Central memory CD8-positive, alpha-beta T cell (primary cell): ENCODE measurements at regions not wholly inside any gene's neighbourhood (a gene's known extent, or its start where the extent isn't known, plus 50 kb on each side); places are given as distances from the start of the nearest gene placed in this dataset.

Experiments
- ATAC-seq: fragments of 150-1000 bp; cut with Tn5 transposase; replicated peaks from 2 replicates; pipeline ENCODE4 v1.10.0; 2022; ENCODE audit warnings: mild to moderate bottlenecking, moderate FRiP score, moderate number of reproducible peaks; ENCODE audit not compliant: poor library complexity, severe bottlenecking; ENCODE audit errors: extremely low read depth
- DNase-seq, 2 donors: peaks; one replicate each; pipeline ENCODE4 v3.0.0; 2021; ENCODE audit warnings: low spot score in 2 of 2
- H3K27ac Mint-ChIP-seq: one replicate; pipeline ENCODE4 v1.8.0; 2022; ENCODE audit warnings: low read depth, mild to moderate bottlenecking, moderate library complexity, mixed read lengths
- H3K27me3 Mint-ChIP-seq: one replicate; pipeline ENCODE4 v1.8.0; 2022; ENCODE audit warnings: mixed read lengths
- H3K36me3 Mint-ChIP-seq: one replicate; pipeline ENCODE4 v1.8.0; 2022; ENCODE audit warnings: mild to moderate bottlenecking, moderate library complexity, mixed read lengths; ENCODE audit not compliant: insufficient read depth
- H3K4me1 Mint-ChIP-seq: one replicate; pipeline ENCODE4 v1.8.0; 2022; ENCODE audit warnings: mixed read lengths
- H3K4me3 Mint-ChIP-seq: one replicate; pipeline ENCODE4 v1.8.0; 2022; ENCODE audit warnings: mild to moderate bottlenecking, moderate library complexity, mixed read lengths
- H3K9me3 Mint-ChIP-seq: one replicate; pipeline ENCODE4 v1.8.0; 2022; ENCODE audit warnings: mixed read lengths

DNA sequence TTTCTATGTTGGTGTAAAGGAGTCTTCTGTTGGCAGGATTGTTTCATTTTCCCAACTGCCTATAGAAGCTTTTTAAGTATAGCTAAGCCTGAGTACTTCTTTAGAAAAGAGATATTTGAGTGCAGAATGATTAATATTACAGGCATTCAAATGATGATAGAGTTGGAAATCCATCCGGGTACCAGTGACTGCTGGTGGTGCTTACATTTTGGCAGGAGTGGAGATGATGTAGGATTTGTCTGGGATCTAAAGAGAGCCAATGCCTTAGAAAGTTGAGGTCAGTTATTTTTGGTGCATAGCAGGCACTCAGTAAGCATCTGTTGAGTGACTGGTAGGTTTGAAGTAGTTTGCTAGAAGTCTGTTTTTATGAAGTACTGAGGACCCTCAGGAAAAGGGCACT is 433.5 kb downstream of the DMAC1 start:
- Mint-ChIP-seq H3K9me3 (no peaks in the 10 kb centered on the region), H3K36me3 (no peaks in the 10 kb centered on the region), H3K4me3 (no peak overlapping the region), H3K27ac (no peak overlapping the region), H3K27me3 (peaks cover 9% of the 10 kb centered on the region), H3K4me1 (no peaks in the 10 kb centered on the region)
- ATAC-seq (no peak), DNase-seq (no peak)

DNA sequence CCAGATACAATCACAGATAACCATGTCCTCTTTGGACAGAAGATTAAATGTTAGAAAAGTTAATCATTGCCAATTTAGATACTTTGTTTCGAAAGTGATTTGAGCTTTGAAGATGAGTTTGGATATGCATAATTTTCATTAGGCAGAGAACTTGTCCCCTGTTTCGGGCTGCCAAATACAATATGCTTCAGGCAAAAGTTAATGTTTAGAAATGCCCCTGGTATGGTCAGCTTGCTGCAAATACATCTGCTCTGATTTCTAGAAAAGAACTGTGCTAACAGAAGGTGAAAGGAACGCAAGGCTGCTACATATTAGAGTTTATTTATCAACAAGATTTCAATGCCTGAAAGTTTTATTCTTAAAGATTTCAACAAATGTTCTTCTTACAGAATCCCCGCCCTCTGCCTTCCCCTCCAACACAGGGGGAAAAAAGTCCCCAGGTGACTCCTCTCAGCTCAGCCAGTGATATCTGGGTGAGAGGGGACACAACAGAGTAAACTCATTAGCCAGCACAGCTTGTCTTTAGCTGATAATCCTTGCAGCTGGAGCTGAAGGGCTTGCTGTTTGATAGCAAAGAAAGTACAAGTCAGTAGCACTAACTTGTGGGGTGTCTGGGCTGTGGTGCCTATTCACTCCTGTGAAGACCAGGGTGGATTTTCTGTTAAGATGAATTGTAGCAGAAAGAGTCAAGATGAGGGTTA is 435.7 kb downstream of the DMAC1 start:
- H3K9me3 Mint-ChIP-seq, result no peaks in the 10 kb centered on the region
- no peaks in the 10 kb centered on the region for H3K4me1 Mint-ChIP-seq
- H3K27me3 Mint-ChIP-seq, result peaks cover 15% of the 10 kb centered on the region
- ATAC-seq, result no peak
- DNase-seq, result no peak
- no peak overlapping the region for H3K27ac Mint-ChIP-seq
- H3K4me3 Mint-ChIP-seq, result no peak overlapping the region
- H3K36me3 Mint-ChIP-seq, result no peaks in the 10 kb centered on the region

DNA sequence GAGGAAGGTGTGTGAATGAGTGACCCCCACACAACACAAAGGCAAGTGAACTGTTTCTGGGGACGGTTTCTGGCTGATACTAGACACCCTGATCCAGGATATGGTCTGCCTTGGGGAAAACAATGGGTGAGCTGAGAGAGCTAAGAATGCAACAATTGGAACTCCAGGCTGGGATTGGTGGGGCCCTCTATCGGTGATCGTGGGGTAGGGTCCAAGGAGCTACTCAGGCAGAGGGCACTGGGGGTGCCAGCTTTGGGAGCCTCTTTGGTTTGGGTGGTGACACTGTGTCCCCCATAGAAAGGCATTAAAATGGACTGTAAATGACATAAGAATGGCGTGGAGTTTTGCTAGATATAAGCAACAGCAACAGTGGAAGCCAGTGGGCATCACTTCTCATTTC is 439.1 kb downstream of the DMAC1 start:
- ATAC-seq (no peak), DNase-seq (no peak)
- H3K9me3 Mint-ChIP-seq, result no peaks in the 10 kb centered on the region
- H3K27ac Mint-ChIP-seq, result no peak overlapping the region
- H3K4me3 Mint-ChIP-seq, result no peak overlapping the region
- H3K4me1 Mint-ChIP-seq, result no peaks in the 10 kb centered on the region
- H3K27me3 Mint-ChIP-seq, result peaks cover 33% of the 10 kb centered on the region
- H3K36me3 Mint-ChIP-seq, result no peaks in the 10 kb centered on the region

DNA sequence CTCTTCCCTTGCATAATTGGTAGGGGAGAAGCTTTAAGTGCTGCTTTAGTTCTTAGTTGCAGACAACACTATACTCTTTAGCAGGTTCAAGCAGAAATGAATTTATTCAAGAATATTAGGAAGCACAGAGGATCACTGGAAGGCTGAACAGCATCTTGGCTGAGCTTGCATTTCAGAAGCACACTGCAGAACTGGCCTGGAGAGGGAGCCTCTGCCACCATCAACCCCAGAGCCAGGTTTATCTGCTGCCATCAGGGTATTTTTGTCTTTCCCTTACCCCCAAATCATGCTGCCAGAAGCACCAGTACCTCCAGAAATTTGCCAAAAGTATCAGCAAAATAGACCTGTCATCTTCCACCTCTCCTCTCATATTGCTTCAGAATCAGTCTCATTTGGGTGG is 440.7 kb downstream of the DMAC1 start:
- no peak for DNase-seq
- ATAC-seq, result no peak
- Mint-ChIP-seq H3K4me1 (no peaks in the 10 kb centered on the region), H3K36me3 (no peaks in the 10 kb centered on the region), H3K27me3 (peaks cover 43% of the 10 kb centered on the region), H3K9me3 (no peaks in the 10 kb centered on the region), H3K27ac (no peak overlapping the region), H3K4me3 (no peak overlapping the region)

- no peaks in the 10 kb centered on the region for H3K4me1 Mint-ChIP-seq
- ATAC-seq, result no peak
- peaks cover 6% of the 10 kb centered on the region for H3K9me3 Mint-ChIP-seq
- H3K27me3 Mint-ChIP-seq, result peaks cover 48% of the 10 kb centered on the region
- H3K27ac Mint-ChIP-seq, result no peak overlapping the region
- H3K4me3 Mint-ChIP-seq, result no peak overlapping the region
- H3K36me3 Mint-ChIP-seq, result no peaks in the 10 kb centered on the region
- no peak for DNase-seq
Measured at GRCh38 chr9:7354704-7355103, 444.9 kb downstream of the DMAC1 start.

GRCh38 chr9:7348692-7349091 is 450.9 kb downstream of the DMAC1 start:
- Mint-ChIP-seq H3K9me3 (peaks cover 6% of the 10 kb centered on the region), H3K4me3 (no peak overlapping the region), H3K27me3 (peaks cover 15% of the 10 kb centered on the region), H3K4me1 (no peaks in the 10 kb centered on the region), H3K27ac (no peak overlapping the region), H3K36me3 (no peaks in the 10 kb centered on the region)
- no peak for DNase-seq
- ATAC-seq, result no peak

DNA sequence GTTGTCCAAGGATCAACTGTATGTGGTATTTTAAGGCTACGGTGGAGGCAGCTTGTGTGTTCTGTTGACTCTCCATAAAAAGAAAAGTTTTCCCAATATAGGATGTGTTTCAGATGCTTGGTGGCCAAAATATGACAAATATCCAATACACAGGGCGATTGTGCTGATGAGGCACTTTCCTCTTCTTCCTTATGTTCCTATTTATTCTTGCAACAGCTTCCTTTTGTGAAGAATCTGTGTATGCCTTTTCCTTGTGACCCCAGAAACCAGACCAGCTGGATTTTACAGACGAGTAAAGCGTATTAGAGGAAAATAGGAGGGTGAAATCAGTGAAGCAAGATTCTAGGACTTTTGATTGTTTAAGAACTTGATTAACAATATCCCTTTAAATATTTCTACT is 452.0 kb downstream of the DMAC1 start:
- ATAC-seq, result no peak
- peaks cover 16% of the 10 kb centered on the region for H3K27me3 Mint-ChIP-seq
- no peaks in the 10 kb centered on the region for H3K36me3 Mint-ChIP-seq
- no peaks in the 10 kb centered on the region for H3K4me1 Mint-ChIP-seq
- no peak overlapping the region for H3K27ac Mint-ChIP-seq
- H3K9me3 Mint-ChIP-seq, result peaks cover 6% of the 10 kb centered on the region
- no peak for DNase-seq
- no peak overlapping the region for H3K4me3 Mint-ChIP-seq

- Mint-ChIP-seq H3K27ac (no peak overlapping the region), H3K4me3 (no peak overlapping the region), H3K9me3 (no peaks in the 10 kb centered on the region)
Measured at GRCh38 chr9:7346144-7346543, 453.4 kb downstream of the DMAC1 start.

GRCh38 chr9:7342736-7343135 is 456.8 kb downstream of the DMAC1 start:
- no peak overlapping the region for H3K4me3 Mint-ChIP-seq
- no peak overlapping the region for H3K27ac Mint-ChIP-seq
- no peaks in the 10 kb centered on the region for H3K9me3 Mint-ChIP-seq
- DNase-seq, result no peak
- H3K36me3 Mint-ChIP-seq, result no peaks in the 10 kb centered on the region
- no peak for ATAC-seq
- no peaks in the 10 kb centered on the region for H3K4me1 Mint-ChIP-seq
- peaks cover 12% of the 10 kb centered on the region for H3K27me3 Mint-ChIP-seq

More at GRCh38 chr9:7346144-7346543, 453.4 kb downstream of the DMAC1 start:
- Mint-ChIP-seq H3K27me3 (peaks cover 13% of the 10 kb centered on the region), H3K4me1 (no peaks in the 10 kb centered on the region), H3K36me3 (no peaks in the 10 kb centered on the region)
- DNase-seq (no peak), ATAC-seq (no peak)

DNA sequence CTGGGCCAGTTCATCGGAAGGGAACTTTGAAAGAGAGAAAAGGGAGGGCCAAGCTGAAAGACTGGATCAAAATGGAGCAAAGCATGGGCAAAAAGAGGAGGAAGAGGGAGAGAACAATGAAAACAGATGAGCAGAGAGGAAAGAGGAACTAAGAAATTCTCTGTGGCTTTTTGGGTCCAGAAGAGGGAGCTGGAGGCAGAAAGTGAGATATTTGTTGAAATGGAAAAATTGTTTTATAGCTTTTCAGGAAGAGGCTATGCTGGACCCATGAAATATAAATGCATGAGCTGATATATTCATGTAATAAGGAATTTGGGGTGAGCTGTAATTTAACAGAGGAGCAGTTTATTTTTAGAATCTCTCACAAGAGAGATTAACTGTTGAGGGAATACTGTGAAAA is 457.3 kb downstream of the DMAC1 start:
- ATAC-seq, result no peak
- DNase-seq, result no peak
- Mint-ChIP-seq H3K9me3 (no peaks in the 10 kb centered on the region), H3K27me3 (peaks cover 17% of the 10 kb centered on the region), H3K36me3 (no peaks in the 10 kb centered on the region), H3K4me1 (no peaks in the 10 kb centered on the region), H3K27ac (no peak overlapping the region), H3K4me3 (no peak overlapping the region)

DNA sequence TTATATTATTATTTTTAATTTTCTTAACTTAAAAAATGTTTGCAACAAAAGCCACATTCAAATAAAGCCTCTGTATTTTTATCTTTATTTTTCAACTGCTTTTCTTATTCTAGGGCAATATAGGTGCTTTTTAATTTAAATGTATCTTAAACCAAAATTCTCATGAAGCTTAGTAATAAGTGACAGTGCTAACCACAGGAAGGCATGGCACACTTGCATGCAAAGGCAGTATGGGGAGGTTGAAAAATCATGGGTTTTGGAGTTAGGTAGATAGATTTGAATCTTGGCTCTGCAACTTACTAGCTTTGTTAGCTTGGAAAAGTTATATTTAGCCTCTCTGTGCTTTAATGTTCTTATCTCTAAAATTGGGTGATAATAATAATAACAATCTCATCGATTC is 458.0 kb downstream of the DMAC1 start:
- Mint-ChIP-seq H3K27me3 (peaks cover 22% of the 10 kb centered on the region), H3K4me3 (no peak overlapping the region), H3K36me3 (no peaks in the 10 kb centered on the region), H3K27ac (no peak overlapping the region), H3K9me3 (no peaks in the 10 kb centered on the region), H3K4me1 (no peaks in the 10 kb centered on the region)
- no peak for ATAC-seq
- DNase-seq, result no peak

DNA sequence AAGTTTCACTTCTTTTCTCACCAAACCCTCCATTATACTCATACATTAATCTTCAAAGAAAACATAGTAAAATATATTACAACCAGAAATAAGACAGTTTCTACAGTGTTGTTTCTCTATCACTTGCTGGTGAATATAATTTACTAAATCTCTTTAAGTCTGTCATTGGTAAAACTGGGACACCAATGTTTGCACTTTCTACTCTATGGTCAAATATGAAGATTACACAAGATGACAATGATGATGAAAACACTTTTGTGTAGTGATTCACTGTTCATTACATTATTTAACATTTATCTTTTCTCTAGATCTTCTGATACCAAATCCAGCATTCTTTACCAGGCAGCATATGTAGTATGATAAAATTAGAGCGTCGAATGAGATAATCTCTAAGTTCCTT is 459.1 kb downstream of the DMAC1 start:
- no peaks in the 10 kb centered on the region for H3K36me3 Mint-ChIP-seq
- H3K9me3 Mint-ChIP-seq, result no peaks in the 10 kb centered on the region
- H3K27ac Mint-ChIP-seq, result no peak overlapping the region

DNA sequence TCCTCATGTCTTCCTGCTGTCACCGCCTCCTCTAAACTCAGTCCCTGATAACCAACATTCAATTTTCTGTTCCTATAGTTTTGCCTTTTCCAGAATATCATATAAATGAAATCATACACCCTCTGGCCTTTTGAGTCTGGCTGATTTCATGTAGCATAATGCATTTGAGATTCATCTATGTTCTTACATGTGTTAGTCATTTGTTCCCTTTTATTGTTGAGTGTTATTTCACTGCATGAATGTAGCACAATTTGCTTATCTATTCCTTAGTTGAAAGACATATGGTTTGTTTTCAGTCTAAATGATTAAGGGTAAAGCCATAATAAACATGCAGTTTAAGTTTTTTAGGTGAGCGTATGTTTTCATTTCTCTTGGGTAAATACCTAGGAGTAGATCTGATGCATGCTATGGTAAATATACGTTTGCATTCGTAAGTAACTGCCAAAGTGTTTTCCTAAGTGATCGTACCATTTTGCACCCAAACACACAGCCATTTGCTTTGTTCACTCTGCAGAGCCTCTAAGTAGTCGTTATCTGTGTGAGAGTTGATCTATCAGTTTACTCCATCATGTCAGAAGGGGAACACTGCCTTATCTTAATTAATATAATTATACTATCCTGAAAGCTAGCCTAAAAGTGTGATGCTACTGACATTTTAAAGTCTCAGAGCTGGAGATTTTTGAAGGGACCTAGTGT is 460.8 kb downstream of the DMAC1 start:
- H3K9me3 Mint-ChIP-seq, result no peaks in the 10 kb centered on the region
- H3K36me3 Mint-ChIP-seq, result no peaks in the 10 kb centered on the region
- H3K27ac Mint-ChIP-seq, result no peak overlapping the region
- H3K27me3 Mint-ChIP-seq, result peaks cover 22% of the 10 kb centered on the region
- H3K4me3 Mint-ChIP-seq, result no peak overlapping the region
- no peaks in the 10 kb centered on the region for H3K4me1 Mint-ChIP-seq
- ATAC-seq (no peak), DNase-seq (no peak)

More for the DNA sequence above, 459.1 kb downstream of the DMAC1 start:
- no peak for ATAC-seq
- DNase-seq, result no peak
- peaks cover 22% of the 10 kb centered on the region for H3K27me3 Mint-ChIP-seq
- no peaks in the 10 kb centered on the region for H3K4me1 Mint-ChIP-seq
- H3K4me3 Mint-ChIP-seq, result no peak overlapping the region
